Ishikawa (cell line): ENCODE measurements at regions not wholly inside any gene's neighbourhood (a gene's known extent, or its start where the extent isn't known, plus 50 kb on each side); places are given as distances from the start of the nearest gene placed in this dataset.

Experiments used
- EP300 ChIP-seq: IDR thresholded peaks from 2 replicates; pipeline ENCODE4 v1.6.1; 2012; ENCODE audit warnings: borderline replicate concordance
- TAF1 ChIP-seq: IDR thresholded peaks from 2 replicates; pipeline ENCODE4 v1.6.1; 2012; ENCODE audit warnings: low read depth, mild to moderate bottlenecking
- TEAD4 ChIP-seq: IDR thresholded peaks from 2 replicates; pipeline ENCODE4 v1.6.1; 2012
- TF ChIP-seq, protein P1 (sequence below): IDR thresholded peaks from 2 replicates; pipeline ENCODE4 v1.6.1; 2012; ENCODE audit warnings: low read depth, mild to moderate bottlenecking

DNA sequence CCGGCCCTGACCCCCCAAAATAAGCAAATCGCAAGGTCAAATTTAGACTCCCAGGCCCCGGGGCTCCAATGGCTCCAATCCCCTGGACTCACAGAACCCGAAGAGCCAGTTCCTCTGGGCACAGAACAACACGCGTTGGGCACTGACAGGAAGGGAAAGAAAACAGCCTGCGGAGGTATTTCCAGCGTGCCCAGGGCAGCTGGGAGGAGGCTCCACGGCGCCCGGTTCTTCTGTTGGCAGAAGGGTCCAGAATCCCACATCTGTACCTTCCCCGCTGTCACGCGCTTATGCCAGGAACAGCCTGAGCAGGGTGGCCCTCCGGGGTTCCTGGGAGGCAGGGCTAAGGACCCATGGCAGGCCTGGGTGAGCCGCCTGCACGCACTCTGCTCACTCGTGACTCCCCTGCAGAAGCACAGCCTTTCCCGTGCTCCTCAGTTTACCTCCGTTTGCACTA lies 85.5 kb downstream of the RIPK4 start:
- no peak for TF ChIP-seq TAF1
- no peak for TF ChIP-seq TEAD4
- TF ChIP-seq, protein P1, sequence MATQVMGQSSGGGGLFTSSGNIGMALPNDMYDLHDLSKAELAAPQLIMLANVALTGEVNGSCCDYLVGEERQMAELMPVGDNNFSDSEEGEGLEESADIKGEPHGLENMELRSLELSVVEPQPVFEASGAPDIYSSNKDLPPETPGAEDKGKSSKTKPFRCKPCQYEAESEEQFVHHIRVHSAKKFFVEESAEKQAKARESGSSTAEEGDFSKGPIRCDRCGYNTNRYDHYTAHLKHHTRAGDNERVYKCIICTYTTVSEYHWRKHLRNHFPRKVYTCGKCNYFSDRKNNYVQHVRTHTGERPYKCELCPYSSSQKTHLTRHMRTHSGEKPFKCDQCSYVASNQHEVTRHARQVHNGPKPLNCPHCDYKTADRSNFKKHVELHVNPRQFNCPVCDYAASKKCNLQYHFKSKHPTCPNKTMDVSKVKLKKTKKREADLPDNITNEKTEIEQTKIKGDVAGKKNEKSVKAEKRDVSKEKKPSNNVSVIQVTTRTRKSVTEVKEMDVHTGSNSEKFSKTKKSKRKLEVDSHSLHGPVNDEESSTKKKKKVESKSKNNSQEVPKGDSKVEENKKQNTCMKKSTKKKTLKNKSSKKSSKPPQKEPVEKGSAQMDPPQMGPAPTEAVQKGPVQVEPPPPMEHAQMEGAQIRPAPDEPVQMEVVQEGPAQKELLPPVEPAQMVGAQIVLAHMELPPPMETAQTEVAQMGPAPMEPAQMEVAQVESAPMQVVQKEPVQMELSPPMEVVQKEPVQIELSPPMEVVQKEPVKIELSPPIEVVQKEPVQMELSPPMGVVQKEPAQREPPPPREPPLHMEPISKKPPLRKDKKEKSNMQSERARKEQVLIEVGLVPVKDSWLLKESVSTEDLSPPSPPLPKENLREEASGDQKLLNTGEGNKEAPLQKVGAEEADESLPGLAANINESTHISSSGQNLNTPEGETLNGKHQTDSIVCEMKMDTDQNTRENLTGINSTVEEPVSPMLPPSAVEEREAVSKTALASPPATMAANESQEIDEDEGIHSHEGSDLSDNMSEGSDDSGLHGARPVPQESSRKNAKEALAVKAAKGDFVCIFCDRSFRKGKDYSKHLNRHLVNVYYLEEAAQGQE, result no peak
- no peak for TF ChIP-seq EP300
